CD4-positive, alpha-beta T cell treated with Interferon alpha-2 for 1 hour (primary cell): ENCODE measurements at regions not wholly inside any gene's neighbourhood (a gene's known extent, or its start where the extent isn't known, plus 50 kb on each side); places are given as distances from the start of the nearest gene placed in this dataset.

ENCODE experiments used
- DNase-seq, 2 donors: peaks; one replicate each; pipeline ENCODE4 v3.0.0-alpha.2; 2020 to 2022

GRCh38 chr3:124518350-124518749, 211.9 kb upstream of the UMPS start:
- no peak for DNase-seq

- DNase-seq, result no peak
Observed at GRCh38 chr3:124519591-124520194, 210.6 kb upstream of the UMPS start.

GRCh38 chr3:124520970-124521369, 209.3 kb upstream of the UMPS start:
- DNase-seq, result no peak

- DNase-seq, result no peak
Observed at GRCh38 chr3:124522082-124522625, 208.1 kb upstream of the UMPS start.

- no peak for DNase-seq
Observed at GRCh38 chr3:124526601-124527000, 203.7 kb upstream of the UMPS start.

- no peak for DNase-seq
Observed at GRCh38 chr3:124529826-124530571, 200.3 kb upstream of the UMPS start.

- DNase-seq, result no peak
Observed at GRCh38 chr3:124530916-124531315, 199.3 kb upstream of the UMPS start.

- no peak for DNase-seq
Observed at GRCh38 chr3:124532071-124532470, 198.2 kb upstream of the UMPS start.

GRCh38 chr3:124535306-124535705, 194.9 kb upstream of the UMPS start:
- no peak for DNase-seq

GRCh38 chr3:124540550-124541211, 189.6 kb upstream of the UMPS start:
- no peak for DNase-seq

GRCh38 chr3:124542214-124542869, 187.9 kb upstream of the UMPS start:
- no peak for DNase-seq

GRCh38 chr3:124545891-124546290, 184.4 kb upstream of the UMPS start:
- no peak for DNase-seq

GRCh38 chr3:124552224-124552623, 178.0 kb upstream of the UMPS start:
- DNase-seq, result no peak

GRCh38 chr3:124553178-124553577, 177.1 kb upstream of the UMPS start:
- DNase-seq, result no peak

- DNase-seq, result no peak
Observed at GRCh38 chr3:124556636-124557035, 173.6 kb upstream of the UMPS start.

- no peak for DNase-seq
Observed at GRCh38 chr3:124557433-124558232, 172.6 kb upstream of the UMPS start.

- no peak for DNase-seq
Observed at GRCh38 chr3:124558991-124559845, 171.0 kb upstream of the UMPS start.

- peak; percentile 24 to 61 for DNase-seq
Observed at GRCh38 chr3:124559846-124560574, 170.2 kb upstream of the UMPS start.

- DNase-seq, result no peak
Observed at GRCh38 chr3:124560666-124561215, 169.5 kb upstream of the UMPS start.

- no peak for DNase-seq
Observed at GRCh38 chr3:124562769-124563168, 167.5 kb upstream of the UMPS start.
